ENCODE measurements at regions not wholly inside any gene's neighbourhood (a gene's known extent, or its start where the extent isn't known, plus 50 kb on each side); places are given as distances from the start of the nearest gene placed in this dataset.
"Not testable (repeated sequence)": the region's sequence is repeated elsewhere in the genome, so short reads cannot be mapped to it uniquely, and the experiment has no call there.

DNA sequence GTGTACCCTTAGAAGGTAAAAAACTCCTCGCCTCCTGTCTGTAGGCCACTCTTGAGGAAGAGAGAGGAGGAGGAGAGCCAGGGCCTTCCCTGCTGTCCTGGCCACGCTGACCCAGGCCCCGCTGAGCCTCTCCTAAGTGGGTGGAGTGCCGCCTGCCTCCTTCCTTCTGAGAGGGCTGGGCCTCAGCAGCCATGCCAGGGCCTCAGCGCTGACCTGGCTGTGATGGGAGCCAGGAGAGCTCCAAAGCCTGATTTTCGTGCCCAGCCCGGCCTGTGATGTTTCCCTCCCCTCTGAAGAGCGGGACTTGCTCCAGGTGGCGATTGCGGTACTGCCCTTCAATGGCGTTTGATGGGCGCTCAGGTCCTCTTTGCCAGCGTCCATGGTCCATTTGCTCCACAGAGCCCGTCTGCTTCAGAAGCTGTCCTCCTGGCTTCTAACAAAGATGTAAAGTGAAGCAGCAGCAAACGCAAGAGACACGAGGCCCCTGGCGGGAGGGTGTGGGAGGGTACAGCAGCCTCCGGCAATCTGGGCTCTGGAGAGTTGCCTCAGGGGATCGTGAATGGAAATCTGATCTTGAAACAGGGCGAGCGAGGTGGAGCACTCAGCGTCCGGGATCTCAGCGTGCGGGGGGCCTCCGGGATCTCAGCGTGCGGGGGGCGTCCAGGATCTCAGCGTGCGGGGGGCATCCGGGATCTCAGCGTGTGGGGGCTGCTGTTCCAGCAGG, 93.5 kb downstream of the NPIPB11 start:
- DNase-seq (ENCODE audit: low spot score): peak; percentile 37
- in situ Hi-C loops (cut with HindIII; ENCODE audit: low sequenced_read_pairs): no loop called here

- in situ Hi-C loops (cut with HindIII; ENCODE audit: low sequenced_read_pairs); DNase-seq (ENCODE audit: low spot score): not testable (repeated sequence)
These were observed 94.2 kb downstream of the NPIPB11 start for GRCh38 chr16:29312345-29312675.

- in situ Hi-C loops (cut with HindIII; ENCODE audit: low sequenced_read_pairs): no loop called here
These were observed 94.8 kb downstream of the NPIPB11 start for GRCh38 chr16:29311461-29312344.

GRCh38 chr16:29310852-29311314, 95.6 kb downstream of the NPIPB11 start:
- in situ Hi-C loops (cut with HindIII; ENCODE audit: low sequenced_read_pairs): no loop called here
- DNase-seq (ENCODE audit: low spot score): peak; percentile 56

More at GRCh38 chr16:29311461-29312344, 94.8 kb downstream of the NPIPB11 start:
- DNase-seq (ENCODE audit: low spot score): no peak

DNA sequence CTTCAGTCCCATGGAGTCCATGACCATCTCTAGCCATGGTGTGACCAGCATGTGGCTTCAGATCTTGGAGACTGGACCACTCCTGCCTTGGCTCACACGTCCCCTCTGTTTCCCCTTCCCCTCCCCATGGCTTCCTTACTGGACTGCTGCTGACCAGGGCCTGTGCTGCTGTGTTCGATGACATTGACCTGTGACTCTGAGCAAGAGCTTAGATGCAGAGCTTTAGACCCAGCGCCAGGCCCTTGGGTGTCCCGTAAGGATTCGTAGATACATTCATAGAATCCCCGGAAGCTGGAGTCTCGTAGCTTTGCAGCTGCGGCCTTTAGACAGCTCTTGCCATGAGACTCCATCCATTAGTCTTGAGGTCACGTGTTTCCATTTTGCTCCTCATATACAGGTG, 96.3 kb downstream of the NPIPB11 start:
- in situ Hi-C loops (cut with HindIII; ENCODE audit: low sequenced_read_pairs): not testable (repeated sequence)

GRCh38 chr16:29309601-29310000, 96.9 kb downstream of the NPIPB11 start:
- in situ Hi-C loops (cut with HindIII; ENCODE audit: low sequenced_read_pairs); DNase-seq (ENCODE audit: low spot score): not testable (repeated sequence)

More for the DNA sequence above, 96.3 kb downstream of the NPIPB11 start:
- not testable (repeated sequence) for DNase-seq (ENCODE audit: low spot score)

GRCh38 chr16:29308644-29309546, 97.6 kb downstream of the NPIPB11 start:
- in situ Hi-C loops (cut with HindIII; ENCODE audit: low sequenced_read_pairs): no loop called here
- no peak for DNase-seq (ENCODE audit: low spot score)

DNA sequence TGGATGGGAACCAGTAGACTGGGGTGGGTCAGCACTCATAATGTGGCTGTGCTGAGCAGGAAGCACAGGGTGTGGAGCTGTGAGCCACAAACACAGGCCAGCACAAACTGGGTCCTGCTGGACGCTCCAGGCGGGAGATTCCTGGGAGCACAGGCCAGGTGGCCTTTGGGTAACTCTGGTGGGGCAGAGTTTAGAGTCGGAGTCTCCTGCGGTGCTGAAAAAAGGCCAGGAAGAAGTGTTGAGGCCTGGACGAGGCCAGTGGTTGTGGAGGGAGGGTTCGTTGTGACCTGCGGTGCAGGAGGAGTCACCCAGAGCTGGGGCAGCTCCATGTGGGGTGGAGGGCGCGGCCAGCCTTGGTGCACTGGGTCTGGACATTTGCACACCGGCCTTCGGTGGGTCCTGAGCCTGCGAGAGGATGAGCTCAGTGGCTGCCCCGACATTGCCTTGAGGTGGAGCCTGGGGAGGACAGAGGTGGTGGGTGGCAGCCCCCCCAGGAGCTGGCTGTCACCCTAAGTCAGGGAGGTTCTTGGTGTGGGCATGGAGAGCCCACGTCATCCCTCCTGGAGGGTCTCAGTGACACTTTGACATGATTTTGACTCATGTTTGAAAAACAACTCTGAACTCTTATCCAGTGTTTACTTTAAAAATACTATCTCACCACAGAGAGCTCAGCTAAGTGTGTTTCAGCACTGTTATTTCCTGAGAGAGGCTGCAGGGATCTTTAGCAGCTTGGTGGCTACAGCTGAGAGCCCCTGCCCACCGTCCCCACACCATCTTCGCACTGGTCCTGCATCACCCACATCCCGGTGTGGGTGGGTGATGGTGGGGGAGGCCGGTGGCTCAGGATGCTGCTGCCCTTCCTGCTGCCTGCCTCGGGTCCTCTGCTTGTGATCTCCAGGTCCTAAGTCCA, 98.7 kb downstream of the NPIPB11 start:
- in situ Hi-C loops (cut with HindIII; ENCODE audit: low sequenced_read_pairs): no loop called here

GRCh38 chr16:29306943-29307597, 99.4 kb downstream of the NPIPB11 start:
- DNase-seq (ENCODE audit: low spot score): no peak
- in situ Hi-C loops (cut with HindIII; ENCODE audit: low sequenced_read_pairs): no loop called here

More for the DNA sequence above, 98.7 kb downstream of the NPIPB11 start:
- DNase-seq (ENCODE audit: low spot score): no peak

- no peak for DNase-seq (ENCODE audit: low spot score)
- in situ Hi-C loops (cut with HindIII; ENCODE audit: low sequenced_read_pairs): no loop called here
These were observed 100.3 kb downstream of the NPIPB11 start for GRCh38 chr16:29306201-29306600.

- in situ Hi-C loops (cut with HindIII; ENCODE audit: low sequenced_read_pairs); DNase-seq (ENCODE audit: low spot score): not testable (repeated sequence)
These were observed 101.5 kb downstream of the NPIPB11 start for GRCh38 chr16:29305018-29305417.

DNA sequence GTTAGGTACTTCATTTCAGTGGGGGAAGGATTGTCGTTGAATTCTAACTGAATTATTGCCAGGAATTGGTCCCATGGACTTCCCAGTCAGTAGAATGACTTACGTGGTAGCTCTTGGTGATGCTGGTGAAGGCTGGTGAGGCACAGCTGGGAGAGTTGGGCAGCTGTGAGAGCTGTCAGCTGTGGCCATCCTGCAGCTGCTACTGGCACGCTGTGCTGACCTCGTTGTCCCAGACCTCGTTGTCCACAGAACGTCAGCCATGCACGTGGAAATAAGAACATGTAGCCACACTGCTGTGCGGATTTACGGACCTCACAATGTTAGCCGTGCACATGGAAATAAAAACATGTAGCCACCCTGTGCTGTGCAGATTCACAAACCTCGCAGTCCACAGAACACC, 102.3 kb downstream of the NPIPB11 start:
- DNase-seq (ENCODE audit: low spot score): no peak
- in situ Hi-C loops (cut with HindIII; ENCODE audit: low sequenced_read_pairs): no loop called here

GRCh38 chr16:29303520-29303919, 103.0 kb downstream of the NPIPB11 start:
- no peak for DNase-seq (ENCODE audit: low spot score)
- in situ Hi-C loops (cut with HindIII; ENCODE audit: low sequenced_read_pairs): no loop called here

DNA sequence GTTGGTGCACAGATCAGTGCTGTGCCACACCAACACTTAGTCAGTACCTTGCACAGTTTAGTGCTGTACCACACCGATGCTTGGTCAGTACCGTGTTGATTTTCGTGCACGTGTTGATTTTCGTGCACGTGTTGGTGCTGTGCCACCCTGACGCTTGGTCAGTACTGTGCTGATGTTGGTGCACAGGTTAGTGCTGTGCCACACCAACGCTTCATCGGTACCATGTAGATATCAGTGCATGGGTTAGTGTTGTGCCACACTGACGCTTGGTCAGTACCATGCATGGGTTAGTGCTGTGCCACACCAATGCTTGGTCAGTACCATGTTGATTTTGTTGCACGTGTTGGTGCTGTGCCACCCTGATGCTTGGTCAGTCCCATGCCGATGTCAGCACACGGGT, 103.5 kb downstream of the NPIPB11 start:
- in situ Hi-C loops (cut with HindIII; ENCODE audit: low sequenced_read_pairs): no loop called here
- DNase-seq (ENCODE audit: low spot score): no peak

GRCh38 chr16:29302433-29302832, 104.1 kb downstream of the NPIPB11 start:
- in situ Hi-C loops (cut with HindIII; ENCODE audit: low sequenced_read_pairs); DNase-seq (ENCODE audit: low spot score): not testable (repeated sequence)

DNA sequence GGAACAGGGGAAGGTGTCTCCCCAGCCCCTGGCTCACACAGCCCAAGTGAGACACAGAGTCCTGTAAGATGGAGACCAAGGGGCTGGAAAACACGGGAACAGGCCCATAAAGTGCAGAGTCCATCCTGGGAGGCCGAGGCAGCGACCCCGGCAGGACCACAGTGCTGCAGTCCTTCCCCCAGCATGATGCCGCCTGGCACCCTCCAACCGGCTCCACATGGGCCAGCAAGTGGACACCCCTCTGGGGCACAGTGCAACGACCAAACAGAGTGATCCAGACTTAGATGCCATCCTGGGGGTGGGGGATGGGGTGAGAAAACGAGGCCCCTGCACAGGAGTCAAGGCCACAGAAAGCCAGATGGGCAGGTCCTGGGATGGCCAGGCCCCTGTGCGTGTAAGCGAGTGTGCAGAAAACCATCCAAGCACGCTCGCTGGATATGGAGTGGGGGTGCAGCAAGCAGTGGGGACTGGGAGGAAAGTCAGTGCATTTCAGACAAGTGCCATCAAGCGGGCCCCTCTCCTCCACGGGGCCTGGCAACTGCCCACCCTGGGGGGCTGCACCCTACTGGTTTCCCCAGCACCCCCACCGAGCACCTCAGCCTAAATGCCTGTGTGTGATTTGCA, 104.7 kb downstream of the NPIPB11 start:
- DNase-seq (ENCODE audit: low spot score); in situ Hi-C loops (cut with HindIII; ENCODE audit: low sequenced_read_pairs): not testable (repeated sequence)
